ENCODE measurements at regions not wholly inside any gene's neighbourhood (a gene's known extent, or its start where the extent isn't known, plus 50 kb on each side); places are given as distances from the start of the nearest gene placed in this dataset.

GRCh38 chr14:56918849-56919574 is 108.7 kb upstream of the OTX2 start:
- no peak for DNase-seq (ENCODE audit: low read depth in 1 of 2, low spot score in 1 of 2)
- TF ChIP-seq JUND (IDR thresholded peaks at IDR 0.05; ENCODE audit: low read depth) = no peak

GRCh38 chr14:56905282-56905681 is 95.0 kb upstream of the OTX2 start:
- DNase-seq (ENCODE audit: low read depth in 1 of 2, low spot score in 1 of 2) = no peak
- TF ChIP-seq JUND (IDR thresholded peaks at IDR 0.05; ENCODE audit: low read depth) = no peak
- in situ Hi-C loops (cut with HindIII; ENCODE audit: low pct_unique_long_range_greater_than_20kb, low sequenced_read_pairs) = no loop called here

More at GRCh38 chr14:56918849-56919574, 108.7 kb upstream of the OTX2 start:
- in situ Hi-C loops (cut with HindIII; ENCODE audit: low pct_unique_long_range_greater_than_20kb, low sequenced_read_pairs) = no loop called here

DNA sequence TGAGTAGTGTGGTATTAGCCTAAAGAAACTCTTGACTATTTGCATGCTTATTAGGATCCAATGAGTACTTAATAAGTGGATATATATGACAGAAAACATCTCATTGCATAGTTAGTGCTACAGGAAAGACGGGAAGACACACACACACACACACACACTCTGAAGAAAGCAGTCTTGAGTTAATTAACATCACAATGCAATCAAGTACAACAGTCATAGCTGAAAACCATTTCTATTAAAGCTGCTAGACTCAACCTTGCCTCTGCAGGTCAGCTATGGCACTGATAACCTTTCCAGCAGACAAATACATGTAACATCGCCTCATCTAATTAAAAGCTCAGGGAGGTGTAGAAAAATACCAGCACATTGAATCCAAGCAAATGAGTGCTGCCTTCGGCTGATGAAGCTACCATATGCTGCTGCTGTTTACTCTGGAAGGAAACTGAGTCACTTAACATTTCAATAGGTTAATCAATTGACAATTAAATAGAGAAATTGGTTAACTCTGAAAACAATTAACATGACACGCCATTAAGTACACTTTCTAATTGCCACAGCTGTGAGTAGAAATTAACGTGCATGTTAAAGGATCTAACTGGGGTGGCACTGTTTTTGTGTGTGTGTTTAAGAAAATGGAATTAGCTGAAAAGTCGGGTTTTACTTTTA is 93.2 kb upstream of the OTX2 start:
- in situ Hi-C loops (cut with HindIII; ENCODE audit: low pct_unique_long_range_greater_than_20kb, low sequenced_read_pairs) = no loop called here
- DNase-seq (ENCODE audit: low read depth in 1 of 2, low spot score in 1 of 2) = no peak
- TF ChIP-seq JUND (IDR thresholded peaks at IDR 0.05; ENCODE audit: low read depth) = no peak

DNA sequence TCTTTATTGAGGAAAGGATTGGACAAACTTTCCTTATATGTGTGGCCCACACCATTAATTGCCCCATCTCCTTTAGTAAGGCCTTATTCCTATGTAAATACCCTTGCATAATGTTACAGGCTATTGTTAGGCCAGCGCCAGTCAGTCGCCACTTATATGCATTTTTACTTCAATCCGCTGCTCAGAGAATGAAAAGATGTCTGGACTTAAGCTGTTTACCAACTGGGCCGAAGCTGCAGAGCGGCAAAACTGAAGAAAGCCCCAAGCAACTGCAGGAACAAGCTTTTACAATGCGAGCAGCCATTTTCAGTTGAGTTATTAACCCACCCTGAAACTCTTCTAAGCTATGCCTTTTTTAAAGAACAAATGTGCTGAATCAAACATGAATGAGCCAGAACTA is 92.1 kb upstream of the OTX2 start:
- in situ Hi-C loops (cut with HindIII; ENCODE audit: low pct_unique_long_range_greater_than_20kb, low sequenced_read_pairs) = no loop called here
- DNase-seq (ENCODE audit: low read depth in 1 of 2, low spot score in 1 of 2) = no peak
- no peak for TF ChIP-seq JUND (IDR thresholded peaks at IDR 0.05; ENCODE audit: low read depth)

GRCh38 chr14:56900726-56901125 is 90.4 kb upstream of the OTX2 start:
- TF ChIP-seq JUND (IDR thresholded peaks at IDR 0.05; ENCODE audit: low read depth) = no peak
- no peak for DNase-seq (ENCODE audit: low read depth in 1 of 2, low spot score in 1 of 2)
- in situ Hi-C loops (cut with HindIII; ENCODE audit: low pct_unique_long_range_greater_than_20kb, low sequenced_read_pairs) = no loop called here

GRCh38 chr14:56899829-56900228 is 89.5 kb upstream of the OTX2 start:
- in situ Hi-C loops (cut with HindIII; ENCODE audit: low pct_unique_long_range_greater_than_20kb, low sequenced_read_pairs) = no loop called here
- DNase-seq (ENCODE audit: low read depth in 1 of 2, low spot score in 1 of 2) = no peak
- no peak for TF ChIP-seq JUND (IDR thresholded peaks at IDR 0.05; ENCODE audit: low read depth)

- in situ Hi-C loops (cut with HindIII; ENCODE audit: low pct_unique_long_range_greater_than_20kb, low sequenced_read_pairs) = no loop called here
- TF ChIP-seq JUND (IDR thresholded peaks at IDR 0.05; ENCODE audit: low read depth) = no peak
- DNase-seq (ENCODE audit: low read depth in 1 of 2, low spot score in 1 of 2) = no peak
Measured at GRCh38 chr14:56896922-56897321, 86.6 kb upstream of the OTX2 start.

- in situ Hi-C loops (cut with HindIII; ENCODE audit: low pct_unique_long_range_greater_than_20kb, low sequenced_read_pairs) = no loop called here
- no peak for TF ChIP-seq JUND (IDR thresholded peaks at IDR 0.05; ENCODE audit: low read depth)
- DNase-seq (ENCODE audit: low read depth in 1 of 2, low spot score in 1 of 2) = no peak
Measured at GRCh38 chr14:56896231-56896630, 86.0 kb upstream of the OTX2 start.

DNA sequence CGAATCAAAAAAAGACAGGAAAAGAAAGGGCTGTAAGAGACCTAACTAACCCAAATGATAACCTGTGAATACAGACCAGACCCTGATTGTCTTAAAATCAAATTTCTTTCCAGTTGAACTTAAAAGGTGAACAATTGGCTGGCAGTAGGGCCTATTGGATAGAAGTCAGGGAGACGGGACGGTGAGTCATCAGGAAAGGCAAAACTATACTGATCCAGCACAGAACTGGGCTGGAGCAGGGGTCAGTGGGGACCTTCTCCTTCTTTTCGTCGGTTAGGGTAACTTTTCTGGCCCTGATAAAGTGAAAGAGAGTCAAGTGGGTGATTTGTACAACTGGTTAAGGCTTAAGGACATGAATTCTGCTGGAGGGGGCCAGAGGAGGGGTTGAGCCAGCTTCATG is 84.9 kb upstream of the OTX2 start:
- no peak for TF ChIP-seq JUND (IDR thresholded peaks at IDR 0.05; ENCODE audit: low read depth)
- in situ Hi-C loops (cut with HindIII; ENCODE audit: low pct_unique_long_range_greater_than_20kb, low sequenced_read_pairs) = no loop called here

DNA sequence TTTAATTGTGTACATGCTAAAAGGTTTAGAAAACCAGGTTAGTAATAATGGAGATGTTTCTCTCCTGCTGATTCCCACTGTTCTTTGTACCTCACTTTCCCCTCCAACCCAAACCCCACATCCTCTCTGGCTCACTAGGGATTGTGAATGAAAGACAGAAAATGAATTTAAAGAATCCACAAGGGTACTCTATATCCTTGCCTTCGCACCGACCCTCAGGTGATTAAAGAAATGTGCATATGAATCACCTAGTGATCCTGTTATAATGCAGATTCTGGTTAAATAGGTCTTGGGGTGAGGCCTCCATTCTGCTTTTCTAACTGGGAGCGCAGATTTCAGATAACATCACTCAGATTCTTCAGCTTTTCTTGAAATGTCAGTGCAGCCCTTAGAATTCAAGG is 84.3 kb upstream of the OTX2 start:
- no peak for TF ChIP-seq JUND (IDR thresholded peaks at IDR 0.05; ENCODE audit: low read depth)
- in situ Hi-C loops (cut with HindIII; ENCODE audit: low pct_unique_long_range_greater_than_20kb, low sequenced_read_pairs) = no loop called here
- DNase-seq (ENCODE audit: low read depth in 1 of 2, low spot score in 1 of 2) = no peak

More for the DNA sequence above, 84.9 kb upstream of the OTX2 start:
- DNase-seq (ENCODE audit: low read depth in 1 of 2, low spot score in 1 of 2) = no peak

- DNase-seq (ENCODE audit: low read depth in 1 of 2, low spot score in 1 of 2) = no peak
- no peak for TF ChIP-seq JUND (IDR thresholded peaks at IDR 0.05; ENCODE audit: low read depth)
- in situ Hi-C loops (cut with HindIII; ENCODE audit: low pct_unique_long_range_greater_than_20kb, low sequenced_read_pairs) = no loop called here
Measured at GRCh38 chr14:56892959-56893358, 82.7 kb upstream of the OTX2 start.

DNA sequence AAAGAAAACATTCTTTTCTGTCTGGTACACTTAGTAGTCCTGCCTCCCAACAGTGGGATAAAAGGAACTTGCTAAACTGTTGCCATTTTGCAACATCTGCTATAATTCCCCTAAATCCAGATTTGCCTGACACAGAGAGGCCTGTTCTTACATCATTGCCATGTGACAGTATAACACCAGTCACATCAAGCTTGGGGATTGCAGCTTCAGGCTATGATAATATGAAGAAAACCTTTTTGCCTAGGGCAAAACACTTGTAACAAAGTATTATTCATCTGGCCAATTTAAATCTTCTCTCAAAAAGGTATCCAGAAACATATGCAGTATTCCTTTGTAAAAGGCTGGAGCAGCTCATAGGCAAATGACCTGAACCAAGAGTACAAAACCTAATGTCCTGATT is 80.9 kb upstream of the OTX2 start:
- in situ Hi-C loops (cut with HindIII; ENCODE audit: low pct_unique_long_range_greater_than_20kb, low sequenced_read_pairs) = no loop called here

DNA sequence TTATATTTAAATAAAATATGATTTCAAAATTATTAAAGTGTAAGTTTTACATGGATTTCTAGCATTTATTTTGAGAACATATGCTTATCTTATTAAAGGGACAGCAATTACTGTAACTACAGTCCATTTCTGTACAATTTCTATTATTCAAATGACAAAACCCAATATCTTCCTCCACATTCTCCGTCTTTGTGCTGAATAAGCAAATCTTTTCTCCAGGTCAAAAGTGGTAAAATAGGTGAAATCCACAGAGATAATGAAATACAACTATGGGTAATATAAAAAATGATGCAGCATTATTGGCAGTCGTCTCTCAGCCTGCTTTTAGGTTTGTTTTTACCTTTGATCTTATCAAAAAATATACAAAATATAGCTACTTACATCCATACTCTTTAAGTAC is 79.4 kb upstream of the OTX2 start:
- in situ Hi-C loops (cut with HindIII; ENCODE audit: low pct_unique_long_range_greater_than_20kb, low sequenced_read_pairs) = no loop called here
- no peak for DNase-seq (ENCODE audit: low read depth in 1 of 2, low spot score in 1 of 2)
- TF ChIP-seq JUND (IDR thresholded peaks at IDR 0.05; ENCODE audit: low read depth) = no peak

More for the DNA sequence above, 80.9 kb upstream of the OTX2 start:
- DNase-seq (ENCODE audit: low read depth in 1 of 2, low spot score in 1 of 2) = no peak
- TF ChIP-seq JUND (IDR thresholded peaks at IDR 0.05; ENCODE audit: low read depth) = no peak
